ENCODE measurements at regions not wholly inside any gene's neighbourhood (a gene's known extent, or its start where the extent isn't known, plus 50 kb on each side); places are given as distances from the start of the nearest gene placed in this dataset.

DNA sequence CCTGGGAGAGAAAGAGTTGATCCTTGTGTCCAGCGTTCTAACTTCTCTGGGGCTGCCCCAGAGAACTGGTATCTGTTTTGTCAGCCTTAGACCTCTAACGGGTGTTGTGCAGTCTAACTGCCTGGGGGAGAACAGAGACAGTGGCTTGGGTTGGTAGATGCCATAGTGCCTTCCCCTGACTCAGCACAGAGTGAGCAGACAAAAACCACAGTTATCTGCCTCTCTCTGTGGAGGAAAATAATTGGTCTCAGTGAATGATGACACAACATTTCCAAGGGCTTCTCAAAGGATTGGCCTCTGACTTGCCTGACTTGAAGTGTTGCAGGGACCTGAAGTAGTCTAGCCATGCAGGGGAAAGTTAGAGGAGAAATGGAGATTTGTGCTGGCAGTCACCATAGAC is 226.2 kb upstream of the MAN1A1 start:
- TF ChIP-seq CTCF (IDR thresholded peaks at IDR 0.05; ENCODE audit: unreplicated experiment in 3 of 3) = no peak
- Mint-ChIP-seq H3K36me3 (ENCODE audit: low read depth) (no peaks in the 10 kb centered on the region), H3K27ac (no peak overlapping the region), H3K4me1 (no peaks in the 10 kb centered on the region), H3K27me3 (ENCODE audit: low read depth) (no peaks in the 10 kb centered on the region), H3K9me3 (peaks cover 18% of the 10 kb centered on the region), H3K4me3 (no peak overlapping the region)

DNA sequence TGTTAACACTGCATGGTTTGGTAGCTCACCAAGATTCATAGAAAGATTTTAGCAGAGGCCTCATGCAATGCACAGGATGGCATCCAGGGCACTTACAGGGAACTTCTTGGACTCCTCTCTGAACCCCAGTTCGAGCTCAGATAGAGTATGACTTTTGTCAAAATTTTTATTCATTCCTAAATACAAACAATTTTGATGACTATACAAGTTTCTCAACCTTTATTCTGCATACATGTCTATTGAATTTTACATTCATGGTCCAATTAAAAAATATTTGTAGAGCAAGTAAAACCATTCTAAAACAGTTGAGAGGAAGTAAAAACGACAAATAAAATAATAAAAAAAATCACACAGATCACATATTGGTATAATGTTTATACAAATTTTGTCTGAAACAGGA is 219.0 kb upstream of the MAN1A1 start:
- no peaks in the 10 kb centered on the region for H3K36me3 Mint-ChIP-seq (ENCODE audit: low read depth)
- no peak overlapping the region for H3K4me3 Mint-ChIP-seq
- no peak for TF ChIP-seq CTCF (IDR thresholded peaks at IDR 0.05; ENCODE audit: unreplicated experiment in 3 of 3)

DNA sequence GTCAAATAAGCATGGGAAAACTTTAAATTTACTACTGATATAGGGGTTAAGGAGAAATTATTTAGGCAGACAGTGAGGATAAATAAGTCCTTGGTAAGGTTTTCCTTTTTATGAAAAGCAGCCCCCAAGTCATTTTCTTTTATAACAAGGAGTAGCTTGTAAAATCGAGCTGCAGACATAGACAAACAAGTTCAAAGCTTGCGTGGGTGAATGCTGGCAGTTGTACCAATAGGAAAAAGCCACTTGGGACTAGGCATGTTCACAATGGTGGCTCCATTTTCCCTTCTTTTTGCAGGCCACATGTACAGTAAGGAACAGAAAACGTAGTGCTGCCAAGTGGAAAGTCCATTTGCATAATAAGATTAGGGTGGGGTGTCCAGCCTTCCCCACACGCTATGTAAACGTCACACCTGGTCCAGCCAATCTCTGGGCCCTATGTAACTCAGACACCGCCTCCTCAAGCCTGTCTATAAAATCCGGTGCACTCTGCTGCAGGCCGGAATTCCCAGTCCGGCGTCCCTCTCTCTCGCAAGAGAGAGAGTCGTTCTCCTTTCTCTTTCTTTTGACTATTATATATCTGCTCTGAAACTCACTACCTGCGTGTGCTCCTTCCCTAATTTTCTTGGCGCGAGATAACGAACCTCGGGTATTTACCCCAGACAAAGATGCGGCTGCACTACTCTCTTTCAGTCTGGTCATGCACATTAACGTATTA is 217.1 kb upstream of the MAN1A1 start:
- TF ChIP-seq CTCF (IDR thresholded peaks at IDR 0.05; ENCODE audit: unreplicated experiment in 3 of 3) = no peak
- Mint-ChIP-seq H3K36me3 (ENCODE audit: low read depth) (no peaks in the 10 kb centered on the region), H3K27me3 (ENCODE audit: low read depth) (no peaks in the 10 kb centered on the region), H3K27ac (no peak overlapping the region), H3K9me3 (no peaks in the 10 kb centered on the region), H3K4me3 (no peak overlapping the region), H3K4me1 (no peaks in the 10 kb centered on the region)

More for the DNA sequence above, 219.0 kb upstream of the MAN1A1 start:
- no peaks in the 10 kb centered on the region for H3K27me3 Mint-ChIP-seq (ENCODE audit: low read depth)
- H3K9me3 Mint-ChIP-seq = no peaks in the 10 kb centered on the region
- no peak overlapping the region for H3K27ac Mint-ChIP-seq
- no peaks in the 10 kb centered on the region for H3K4me1 Mint-ChIP-seq

- H3K9me3 Mint-ChIP-seq = no peaks in the 10 kb centered on the region
- H3K4me1 Mint-ChIP-seq = no peaks in the 10 kb centered on the region
- TF ChIP-seq CTCF (IDR thresholded peaks at IDR 0.05; ENCODE audit: unreplicated experiment in 3 of 3) = no peak
- H3K36me3 Mint-ChIP-seq (ENCODE audit: low read depth) = no peaks in the 10 kb centered on the region
- H3K4me3 Mint-ChIP-seq = no peak overlapping the region
- no peaks in the 10 kb centered on the region for H3K27me3 Mint-ChIP-seq (ENCODE audit: low read depth)
- H3K27ac Mint-ChIP-seq = no peak overlapping the region
Measured at GRCh38 chr6:119565893-119566292, 216.3 kb upstream of the MAN1A1 start.

- TF ChIP-seq CTCF (IDR thresholded peaks at IDR 0.05; ENCODE audit: unreplicated experiment in 3 of 3) = no peak
- Mint-ChIP-seq H3K4me1 (no peaks in the 10 kb centered on the region), H3K27me3 (ENCODE audit: low read depth) (no peaks in the 10 kb centered on the region), H3K4me3 (no peak overlapping the region), H3K27ac (no peak overlapping the region), H3K36me3 (ENCODE audit: low read depth) (no peaks in the 10 kb centered on the region), H3K9me3 (no peaks in the 10 kb centered on the region)
Measured at GRCh38 chr6:119562168-119562567, 212.6 kb upstream of the MAN1A1 start.

- TF ChIP-seq CTCF (IDR thresholded peaks at IDR 0.05; ENCODE audit: unreplicated experiment in 3 of 3) = no peak
Measured at GRCh38 chr6:119559586-119559985, 210.0 kb upstream of the MAN1A1 start.

More at GRCh38 chr6:119559586-119559985, 210.0 kb upstream of the MAN1A1 start:
- Mint-ChIP-seq H3K36me3 (ENCODE audit: low read depth) (no peaks in the 10 kb centered on the region), H3K27ac (no peak overlapping the region), H3K9me3 (no peaks in the 10 kb centered on the region), H3K4me3 (no peak overlapping the region), H3K27me3 (ENCODE audit: low read depth) (no peaks in the 10 kb centered on the region), H3K4me1 (no peaks in the 10 kb centered on the region)
